ENCODE measurements at regions not wholly inside any gene's neighbourhood (a gene's known extent, or its start where the extent isn't known, plus 50 kb on each side); places are given as distances from the start of the nearest gene placed in this dataset.

GRCh38 chr18:22515250-22515649 lies 97.5 kb upstream of the CTAGE1 start:
- H3K4me1 ChIP-seq (ENCODE audit: control insufficient read depth, low read length): no peaks in the 10 kb centered on the region
- no peak for TF ChIP-seq EZH2phosphoT487 (IDR thresholded peaks at IDR 0.05; ENCODE audit: borderline replicate concordance, low read length)
- TF ChIP-seq CTCF (IDR thresholded peaks at IDR 0.05; ENCODE audit: low read depth, low read length, poor library complexity, severe bottlenecking): no peak
- no peaks in the 10 kb centered on the region for H3K27me3 ChIP-seq (ENCODE audit: control insufficient read depth, low read length)
- H4K20me1 ChIP-seq (ENCODE audit: control insufficient read depth, insufficient read depth, low read depth, low read length): no peaks in the 10 kb centered on the region
- no peak overlapping the region for H3K4me3 ChIP-seq (ENCODE audit: low read length)
- H3K79me2 ChIP-seq (ENCODE audit: control insufficient read depth, low read length): no peaks in the 10 kb centered on the region
- H3K9me2 ChIP-seq (replicated peaks; ENCODE audit: control insufficient read depth, low read length): no peaks in the 10 kb centered on the region
- H3K4me2 ChIP-seq (ENCODE audit: low read length): no peak overlapping the region
- no peaks in the 10 kb centered on the region for H3K9me3 ChIP-seq (ENCODE audit: control insufficient read depth, insufficient read depth, low read length)
- H3F3A ChIP-seq (ENCODE audit: control insufficient read depth, insufficient read depth): no peaks in the 10 kb centered on the region
- no peak overlapping the region for H3K27ac ChIP-seq (ENCODE audit: low read depth, low read length)
- no peaks in the 10 kb centered on the region for H3K36me3 ChIP-seq (ENCODE audit: control insufficient read depth, low read length)

GRCh38 chr18:22517356-22517755 lies 99.6 kb upstream of the CTAGE1 start:
- no peak overlapping the region for H3K27ac ChIP-seq (ENCODE audit: low read depth, low read length)
- no peaks in the 10 kb centered on the region for H3F3A ChIP-seq (ENCODE audit: control insufficient read depth, insufficient read depth)
- H3K9me3 ChIP-seq (ENCODE audit: control insufficient read depth, insufficient read depth, low read length): no peaks in the 10 kb centered on the region
- no peaks in the 10 kb centered on the region for H3K36me3 ChIP-seq (ENCODE audit: control insufficient read depth, low read length)
- H3K4me3 ChIP-seq (ENCODE audit: low read length): no peak overlapping the region
- H3K4me1 ChIP-seq (ENCODE audit: control insufficient read depth, low read length): no peaks in the 10 kb centered on the region
- H4K20me1 ChIP-seq (ENCODE audit: control insufficient read depth, insufficient read depth, low read depth, low read length): no peaks in the 10 kb centered on the region
- no peak overlapping the region for H3K4me2 ChIP-seq (ENCODE audit: low read length)
- TF ChIP-seq CTCF (IDR thresholded peaks at IDR 0.05; ENCODE audit: low read depth, low read length, poor library complexity, severe bottlenecking) (no peak), EZH2phosphoT487 (IDR thresholded peaks at IDR 0.05; ENCODE audit: borderline replicate concordance, low read length) (no peak)
- H3K27me3 ChIP-seq (ENCODE audit: control insufficient read depth, low read length): no peaks in the 10 kb centered on the region
- H3K79me2 ChIP-seq (ENCODE audit: control insufficient read depth, low read length): no peaks in the 10 kb centered on the region
- H3K9me2 ChIP-seq (replicated peaks; ENCODE audit: control insufficient read depth, low read length): no peaks in the 10 kb centered on the region

GRCh38 chr18:22521026-22521707 lies 103.5 kb upstream of the CTAGE1 start:
- H3K79me2 ChIP-seq (ENCODE audit: control insufficient read depth, low read length): no peaks in the 10 kb centered on the region
- no peak for TF ChIP-seq EZH2phosphoT487 (IDR thresholded peaks at IDR 0.05; ENCODE audit: borderline replicate concordance, low read length)
- no peak for TF ChIP-seq CTCF (IDR thresholded peaks at IDR 0.05; ENCODE audit: low read depth, low read length, poor library complexity, severe bottlenecking)
- no peaks in the 10 kb centered on the region for H4K20me1 ChIP-seq (ENCODE audit: control insufficient read depth, insufficient read depth, low read depth, low read length)
- H3K4me3 ChIP-seq (ENCODE audit: low read length): no peak overlapping the region
- no peaks in the 10 kb centered on the region for H3F3A ChIP-seq (ENCODE audit: control insufficient read depth, insufficient read depth)
- H3K27me3 ChIP-seq (ENCODE audit: control insufficient read depth, low read length): no peaks in the 10 kb centered on the region
- no peaks in the 10 kb centered on the region for H3K36me3 ChIP-seq (ENCODE audit: control insufficient read depth, low read length)
- no peak overlapping the region for H3K27ac ChIP-seq (ENCODE audit: low read depth, low read length)
- H3K9me3 ChIP-seq (ENCODE audit: control insufficient read depth, insufficient read depth, low read length): no peaks in the 10 kb centered on the region
- H3K4me1 ChIP-seq (ENCODE audit: control insufficient read depth, low read length): no peaks in the 10 kb centered on the region
- H3K4me2 ChIP-seq (ENCODE audit: low read length): no peak overlapping the region
- no peaks in the 10 kb centered on the region for H3K9me2 ChIP-seq (replicated peaks; ENCODE audit: control insufficient read depth, low read length)

All from DOHH2 (cell line).